Left ventricle myocardium inferior (tissue), 1 donor: ENCODE measurements at regions not wholly inside any gene's neighbourhood (a gene's known extent, or its start where the extent isn't known, plus 50 kb on each side); places are given as distances from the start of the nearest gene placed in this dataset.

Experiments used
- DNase-seq: peaks from one replicate; pipeline ENCODE4 v3.0.0-alpha.2; 2020
- H3K27ac ChIP-seq: fragments of 200-600 bp; replicated peaks from 2 replicates; pipeline ENCODE4 v1.8.0; 2021
- H3K27me3 ChIP-seq: fragments of 200-600 bp; 2 replicates; pipeline ENCODE4 v1.8.0; 2021; ENCODE audit warnings: low read depth
- H3K36me3 ChIP-seq: fragments of 200-600 bp; 2 replicates; pipeline ENCODE4 v1.8.0; 2021
- H3K4me1 ChIP-seq: fragments of 200-600 bp; 2 replicates; pipeline ENCODE4 v1.8.0; 2021
- H3K4me3 ChIP-seq: fragments of 200-600 bp; 2 replicates; pipeline ENCODE4 v1.8.0; 2021; ENCODE audit warnings: mild to moderate bottlenecking, moderate library complexity
- H3K9me3 ChIP-seq: fragments of 200-600 bp; replicated peaks from 2 replicates; pipeline ENCODE4 v1.8.0; 2021
- CTCF ChIP-seq: fragments of 200-600 bp; IDR thresholded peaks from 2 replicates; pipeline ENCODE4 v1.8.0; 2021; ENCODE audit warnings: antibody characterized with exemption, mild to moderate bottlenecking, borderline replicate concordance
- intact Hi-C: fragments of 100-400 bp; cut with micrococcal nuclease; formaldehyde crosslinking; loops from one replicate; pipeline ENCODE4 v1.11.0; 2022
- donor health status: DM: no; HTN: yes; CAD: no; lungs with severe emphysema.

GRCh38 chr9:13847270-13847669, 466.7 kb downstream of the NFIB start:
- Histone ChIP-seq H3K27ac (no peak overlapping the region), H3K27me3 (no peaks in the 10 kb centered on the region), H3K9me3 (peaks cover 15% of the 10 kb centered on the region), H3K4me1 (peaks cover 23% of the 10 kb centered on the region), H3K4me3 (no peak overlapping the region), H3K36me3 (no peaks in the 10 kb centered on the region)
- no peak for TF ChIP-seq CTCF
- intact Hi-C loops: no loop called here
- no peak for DNase-seq

DNA sequence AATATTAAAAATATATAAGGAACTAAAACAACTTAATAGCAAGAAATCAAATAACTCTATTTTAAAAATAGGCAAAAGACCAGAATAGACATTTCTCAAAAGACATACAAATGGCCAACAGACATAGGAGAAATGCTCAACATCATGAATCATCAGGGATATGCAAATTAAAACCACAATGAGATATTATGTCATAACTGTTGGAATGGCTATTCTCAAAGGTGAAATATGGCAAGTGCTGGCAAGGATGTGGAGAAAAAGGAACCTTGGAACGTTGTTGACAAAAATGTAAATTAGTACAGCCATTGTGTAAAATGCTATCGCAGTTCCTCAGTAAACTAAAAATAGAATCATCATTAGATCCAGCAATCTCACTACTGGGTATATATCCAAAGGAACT, 468.5 kb downstream of the NFIB start:
- Histone ChIP-seq H3K27me3 (no peaks in the 10 kb centered on the region), H3K4me3 (no peak overlapping the region), H3K36me3 (no peaks in the 10 kb centered on the region), H3K27ac (no peak overlapping the region), H3K4me1 (peaks cover 28% of the 10 kb centered on the region), H3K9me3 (peaks cover 15% of the 10 kb centered on the region)
- intact Hi-C loops: no loop called here
- TF ChIP-seq CTCF: no peak
- DNase-seq: no peak

GRCh38 chr9:13841746-13842462, 472.0 kb downstream of the NFIB start:
- H3K9me3 ChIP-seq: peaks cover 15% of the 10 kb centered on the region
- peaks cover 17% of the 10 kb centered on the region for H3K4me1 ChIP-seq
- H3K36me3 ChIP-seq: no peaks in the 10 kb centered on the region
- intact Hi-C loops: no loop called here
- peak overlapping the region; percentile 11 for H3K4me3 ChIP-seq
- no peak for TF ChIP-seq CTCF
- peak overlapping the region; percentile 81 for H3K27ac ChIP-seq
- no peaks in the 10 kb centered on the region for H3K27me3 ChIP-seq
- no peak for DNase-seq

DNA sequence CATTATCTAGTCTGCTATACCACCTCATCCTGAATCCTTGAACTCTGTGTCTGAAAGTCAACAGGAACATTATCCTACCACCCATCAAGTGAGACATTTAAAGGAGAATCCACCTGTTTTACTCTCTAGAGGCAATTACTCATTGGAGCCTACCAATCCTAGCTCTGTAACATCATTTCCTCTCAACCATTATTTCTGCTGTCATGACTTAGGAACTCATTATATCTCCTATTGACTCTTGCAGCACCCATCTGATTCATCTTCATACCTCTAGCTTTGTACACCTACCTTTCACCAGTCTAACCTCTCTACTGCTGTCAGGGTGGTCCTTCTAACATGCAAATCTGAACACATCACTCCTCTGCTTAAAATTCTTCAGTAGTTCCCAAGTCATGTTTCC, 481.5 kb downstream of the NFIB start:
- Histone ChIP-seq H3K4me3 (no peak overlapping the region), H3K9me3 (peaks cover 21% of the 10 kb centered on the region), H3K27me3 (no peaks in the 10 kb centered on the region), H3K4me1 (no peaks in the 10 kb centered on the region), H3K36me3 (no peaks in the 10 kb centered on the region), H3K27ac (no peak overlapping the region)
- no peak for TF ChIP-seq CTCF
- DNase-seq: no peak
- intact Hi-C loops: no loop called here

DNA sequence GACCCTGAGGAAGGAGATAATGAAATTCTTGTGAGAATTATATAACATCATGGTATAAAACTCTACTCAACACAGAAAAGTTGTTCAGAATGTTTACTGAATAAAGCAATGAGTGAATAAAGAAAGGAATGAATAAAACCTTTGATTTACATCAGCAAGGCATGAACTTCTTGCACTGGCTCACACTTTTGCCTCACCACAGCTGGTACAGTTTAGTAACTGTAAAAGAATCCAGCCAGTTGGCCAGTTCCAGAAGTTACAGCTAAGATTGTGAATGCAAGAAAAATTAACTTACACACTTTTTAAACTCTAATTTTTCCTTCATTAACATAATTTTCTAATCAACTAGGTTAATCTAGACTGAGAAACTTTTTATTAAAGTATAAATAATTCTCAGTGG, 490.9 kb downstream of the NFIB start:
- H3K4me1 ChIP-seq: peaks cover under 1% of the 10 kb centered on the region
- intact Hi-C loops: no loop called here
- no peak overlapping the region for H3K4me3 ChIP-seq
- H3K9me3 ChIP-seq: peaks cover 15% of the 10 kb centered on the region
- no peak for DNase-seq
- no peaks in the 10 kb centered on the region for H3K36me3 ChIP-seq
- H3K27me3 ChIP-seq: no peaks in the 10 kb centered on the region
- TF ChIP-seq CTCF: no peak
- H3K27ac ChIP-seq: no peak overlapping the region
